ENCODE measurements at regions not wholly inside any gene's neighbourhood (a gene's known extent, or its start where the extent isn't known, plus 50 kb on each side); places are given as distances from the start of the nearest gene placed in this dataset.

- no peaks in the 10 kb centered on the region for H3K36me3 ChIP-seq (ENCODE audit: control insufficient read depth, insufficient read depth, low read length)
- H3K4me1 ChIP-seq (ENCODE audit: control insufficient read depth, insufficient read depth, low read length, poor library complexity, severe bottlenecking): no peaks in the 10 kb centered on the region
- no peaks in the 10 kb centered on the region for H3K9me3 ChIP-seq (ENCODE audit: control insufficient read depth, low read length)
- no peak overlapping the region for H3K4me3 ChIP-seq (ENCODE audit: extremely low read depth, insufficient read depth, low read length, poor library complexity, severe bottlenecking)
- WGBS, 2 experiments (ENCODE audit: insufficient coverage in 2 of 2): 85 to 91% methylated on average over 5 to 6 of the region's 6 CpGs
- no peak overlapping the region for H3K27ac ChIP-seq (ENCODE audit: low read depth, low read length, severe bottlenecking)
Measured at GRCh38 chr1:191984856-191985255, 173.4 kb upstream of the RGS18 start.

GRCh38 chr1:191992118-191992517 lies 166.1 kb upstream of the RGS18 start:
- H3K9me3 ChIP-seq (ENCODE audit: control insufficient read depth, low read length): no peaks in the 10 kb centered on the region
- H3K27ac ChIP-seq (ENCODE audit: low read depth, low read length, severe bottlenecking): no peak overlapping the region
- no peaks in the 10 kb centered on the region for H3K36me3 ChIP-seq (ENCODE audit: control insufficient read depth, insufficient read depth, low read length)
- H3K4me3 ChIP-seq (ENCODE audit: extremely low read depth, insufficient read depth, low read length, poor library complexity, severe bottlenecking): no peak overlapping the region
- no peaks in the 10 kb centered on the region for H3K4me1 ChIP-seq (ENCODE audit: control insufficient read depth, insufficient read depth, low read length, poor library complexity, severe bottlenecking)

GRCh38 chr1:191993549-191993948 lies 164.7 kb upstream of the RGS18 start:
- Histone ChIP-seq H3K4me3 (ENCODE audit: extremely low read depth, insufficient read depth, low read length, poor library complexity, severe bottlenecking) (no peak overlapping the region), H3K9me3 (ENCODE audit: control insufficient read depth, low read length) (no peaks in the 10 kb centered on the region), H3K4me1 (ENCODE audit: control insufficient read depth, insufficient read depth, low read length, poor library complexity, severe bottlenecking) (no peaks in the 10 kb centered on the region), H3K27ac (ENCODE audit: low read depth, low read length, severe bottlenecking) (no peak overlapping the region), H3K36me3 (ENCODE audit: control insufficient read depth, insufficient read depth, low read length) (no peaks in the 10 kb centered on the region)
- no CpG with 5 or more reads among the region's 2 CpGs for WGBS, 2 experiments (ENCODE audit: insufficient coverage in 2 of 2)

- Histone ChIP-seq H3K9me3 (ENCODE audit: control insufficient read depth, low read length) (no peaks in the 10 kb centered on the region), H3K36me3 (ENCODE audit: control insufficient read depth, insufficient read depth, low read length) (no peaks in the 10 kb centered on the region), H3K27ac (ENCODE audit: low read depth, low read length, severe bottlenecking) (no peak overlapping the region), H3K4me1 (ENCODE audit: control insufficient read depth, insufficient read depth, low read length, poor library complexity, severe bottlenecking) (no peaks in the 10 kb centered on the region), H3K4me3 (ENCODE audit: extremely low read depth, insufficient read depth, low read length, poor library complexity, severe bottlenecking) (no peak overlapping the region)
- 75 to 86% methylated on average over 3 of the region's 3 CpGs for WGBS, 2 experiments (ENCODE audit: insufficient coverage in 2 of 2)
Measured at GRCh38 chr1:192002063-192002462, 156.2 kb upstream of the RGS18 start.

- Histone ChIP-seq H3K9me3 (ENCODE audit: control insufficient read depth, low read length) (no peaks in the 10 kb centered on the region), H3K36me3 (ENCODE audit: control insufficient read depth, insufficient read depth, low read length) (no peaks in the 10 kb centered on the region), H3K4me3 (ENCODE audit: extremely low read depth, insufficient read depth, low read length, poor library complexity, severe bottlenecking) (no peak overlapping the region), H3K27ac (ENCODE audit: low read depth, low read length, severe bottlenecking) (no peak overlapping the region), H3K4me1 (ENCODE audit: control insufficient read depth, insufficient read depth, low read length, poor library complexity, severe bottlenecking) (no peaks in the 10 kb centered on the region)
- WGBS, 2 experiments (ENCODE audit: insufficient coverage in 2 of 2): 80 to 83% methylated on average over 1 of the region's 5 CpGs
Measured at GRCh38 chr1:192003295-192004077, 154.8 kb upstream of the RGS18 start.

- Histone ChIP-seq H3K4me3 (ENCODE audit: extremely low read depth, insufficient read depth, low read length, poor library complexity, severe bottlenecking) (no peak overlapping the region), H3K4me1 (ENCODE audit: control insufficient read depth, insufficient read depth, low read length, poor library complexity, severe bottlenecking) (no peaks in the 10 kb centered on the region), H3K9me3 (ENCODE audit: control insufficient read depth, low read length) (no peaks in the 10 kb centered on the region), H3K27ac (ENCODE audit: low read depth, low read length, severe bottlenecking) (no peak overlapping the region), H3K36me3 (ENCODE audit: control insufficient read depth, insufficient read depth, low read length) (no peaks in the 10 kb centered on the region)
- 83% methylated on average over 1 of the region's 3 CpGs; no CpG with 5 or more reads in 1 of the 2 experiments for WGBS, 2 experiments (ENCODE audit: insufficient coverage in 2 of 2)
Measured at GRCh38 chr1:192005976-192006375, 152.3 kb upstream of the RGS18 start.

GRCh38 chr1:192008281-192008825 lies 149.9 kb upstream of the RGS18 start:
- Histone ChIP-seq H3K4me3 (ENCODE audit: extremely low read depth, insufficient read depth, low read length, poor library complexity, severe bottlenecking) (no peak overlapping the region), H3K4me1 (ENCODE audit: control insufficient read depth, insufficient read depth, low read length, poor library complexity, severe bottlenecking) (no peaks in the 10 kb centered on the region), H3K36me3 (ENCODE audit: control insufficient read depth, insufficient read depth, low read length) (no peaks in the 10 kb centered on the region), H3K27ac (ENCODE audit: low read depth, low read length, severe bottlenecking) (no peak overlapping the region), H3K9me3 (ENCODE audit: control insufficient read depth, low read length) (no peaks in the 10 kb centered on the region)
- no CpG with 5 or more reads among the region's 1 CpG for WGBS, 2 experiments (ENCODE audit: insufficient coverage in 2 of 2)

- Histone ChIP-seq H3K4me1 (ENCODE audit: control insufficient read depth, insufficient read depth, low read length, poor library complexity, severe bottlenecking) (no peaks in the 10 kb centered on the region), H3K4me3 (ENCODE audit: extremely low read depth, insufficient read depth, low read length, poor library complexity, severe bottlenecking) (no peak overlapping the region), H3K36me3 (ENCODE audit: control insufficient read depth, insufficient read depth, low read length) (no peaks in the 10 kb centered on the region), H3K9me3 (ENCODE audit: control insufficient read depth, low read length) (no peaks in the 10 kb centered on the region), H3K27ac (ENCODE audit: low read depth, low read length, severe bottlenecking) (no peak overlapping the region)
- WGBS, 2 experiments (ENCODE audit: insufficient coverage in 2 of 2): no CpG with 5 or more reads among the region's 1 CpG
Measured at GRCh38 chr1:192010406-192010805, 147.9 kb upstream of the RGS18 start.

GRCh38 chr1:192011525-192011924 lies 146.7 kb upstream of the RGS18 start:
- WGBS, 2 experiments (ENCODE audit: insufficient coverage in 2 of 2): 82 to 97% methylated on average over 2 to 4 of the region's 11 CpGs
- Histone ChIP-seq H3K36me3 (ENCODE audit: control insufficient read depth, insufficient read depth, low read length) (no peaks in the 10 kb centered on the region), H3K4me3 (ENCODE audit: extremely low read depth, insufficient read depth, low read length, poor library complexity, severe bottlenecking) (no peak overlapping the region)

GRCh38 chr1:192022827-192023226 lies 135.4 kb upstream of the RGS18 start:
- no peaks in the 10 kb centered on the region for H3K9me3 ChIP-seq (ENCODE audit: control insufficient read depth, low read length)
- no peaks in the 10 kb centered on the region for H3K36me3 ChIP-seq (ENCODE audit: control insufficient read depth, insufficient read depth, low read length)
- no peak overlapping the region for H3K27ac ChIP-seq (ENCODE audit: low read depth, low read length, severe bottlenecking)
- H3K4me1 ChIP-seq (ENCODE audit: control insufficient read depth, insufficient read depth, low read length, poor library complexity, severe bottlenecking): no peaks in the 10 kb centered on the region
- H3K4me3 ChIP-seq (ENCODE audit: extremely low read depth, insufficient read depth, low read length, poor library complexity, severe bottlenecking): no peak overlapping the region
- 100% methylated on average over 2 of the region's 3 CpGs for WGBS, 2 experiments (ENCODE audit: insufficient coverage in 2 of 2)

More at GRCh38 chr1:192011525-192011924, 146.7 kb upstream of the RGS18 start:
- Histone ChIP-seq H3K9me3 (ENCODE audit: control insufficient read depth, low read length) (no peaks in the 10 kb centered on the region), H3K27ac (ENCODE audit: low read depth, low read length, severe bottlenecking) (no peak overlapping the region), H3K4me1 (ENCODE audit: control insufficient read depth, insufficient read depth, low read length, poor library complexity, severe bottlenecking) (no peaks in the 10 kb centered on the region)

GRCh38 chr1:192024881-192025280 lies 133.4 kb upstream of the RGS18 start:
- Histone ChIP-seq H3K4me1 (ENCODE audit: control insufficient read depth, insufficient read depth, low read length, poor library complexity, severe bottlenecking) (no peaks in the 10 kb centered on the region), H3K4me3 (ENCODE audit: extremely low read depth, insufficient read depth, low read length, poor library complexity, severe bottlenecking) (no peak overlapping the region), H3K9me3 (ENCODE audit: control insufficient read depth, low read length) (no peaks in the 10 kb centered on the region), H3K36me3 (ENCODE audit: control insufficient read depth, insufficient read depth, low read length) (no peaks in the 10 kb centered on the region), H3K27ac (ENCODE audit: low read depth, low read length, severe bottlenecking) (no peak overlapping the region)
- WGBS, 2 experiments (ENCODE audit: insufficient coverage in 2 of 2): no CpG with 5 or more reads among the region's 2 CpGs
